GM12878 (cell line): ENCODE measurements at regions not wholly inside any gene's neighbourhood (a gene's known extent, or its start where the extent isn't known, plus 50 kb on each side); places are given as distances from the start of the nearest gene placed in this dataset.

ENCODE experiments used
- BCL11A ChIP-seq: IDR thresholded peaks from 2 replicates; pipeline ENCODE4 v1.6.1; 2011; ENCODE audit warnings: low read depth, low read length
- CREB1 ChIP-seq: IDR thresholded peaks from 2 replicates; pipeline ENCODE4 v1.6.1; 2012; ENCODE audit warnings: low read depth, mild to moderate bottlenecking, inconsistent platforms
- CTCF ChIP-seq, 3 experiments: IDR thresholded peaks in 2 of 3; conservative IDR thresholded peaks in 1 of 3; 2 replicates each; pipeline ENCODE4 v1.5.1; 2011; ENCODE audit warnings: low read depth in 3 of 3, low read length in 3 of 3, mild to moderate bottlenecking in 3 of 3, control low read depth in 2 of 3, moderate library complexity in 2 of 3, inconsistent platforms in 1 of 3, mixed read lengths in 1 of 3; ENCODE audit not compliant: control insufficient read depth in 2 of 3, insufficient read depth in 1 of 3; ENCODE audit errors: extremely low read depth in 1 of 3
- E2F4 ChIP-seq: IDR thresholded peaks from 2 replicates; pipeline ENCODE4 v1.6.1; 2012; ENCODE audit warnings: low read depth, low read length, improper control_type of control experiment
- EZH2 ChIP-seq: IDR thresholded peaks from 2 replicates; pipeline ENCODE4 v1.6.1; 2012; ENCODE audit warnings: low read depth, mild to moderate bottlenecking, control low read depth, inconsistent platforms, low read length, borderline replicate concordance; ENCODE audit not compliant: control insufficient read depth
- POLR2AphosphoS5 ChIP-seq: IDR thresholded peaks from 2 replicates; pipeline ENCODE4 v1.6.1; 2011; ENCODE audit warnings: mild to moderate bottlenecking, low read length, inconsistent platforms
- RAD21 ChIP-seq: IDR thresholded peaks from 2 replicates; pipeline ENCODE4 v1.6.1; 2011; ENCODE audit warnings: mild to moderate bottlenecking, low read depth, low read length, moderate library complexity; ENCODE audit not compliant: insufficient read depth
- RAD51 ChIP-seq: fragments of 450-650 bp; IDR thresholded peaks from 2 replicates; pipeline ENCODE4 v1.6.1; 2016; ENCODE audit warnings: moderate library complexity, mild to moderate bottlenecking, inconsistent platforms
- STAT1 ChIP-seq: fragments of 450-650 bp; conservative IDR thresholded peaks from 2 replicates; pipeline ENCODE4 v1.6.1; 2014; ENCODE audit warnings: antibody characterized with exemption, mild to moderate bottlenecking

- TF ChIP-seq CTCF (IDR thresholded peaks at IDR 0.05 in 2 of 3, conservative IDR thresholded peaks at IDR 0.05 in 1 of 3; ENCODE audit: control insufficient read depth in 2 of 3, extremely low read depth in 1 of 3, insufficient read depth in 1 of 3, low read depth in 3 of 3, low read length in 3 of 3) (no peak), POLR2AphosphoS5 (no peak), EZH2 (no peak), BCL11A (no peak), RAD51 (no peak), CREB1 (no peak), RAD21 (no peak), STAT1 (no peak), E2F4 (no peak)
Measured at GRCh38 chr3:182725372-182726251, 67.7 kb upstream of the ATP11B start.
